ENCODE measurements at regions not wholly inside any gene's neighbourhood (a gene's known extent, or its start where the extent isn't known, plus 50 kb on each side); places are given as distances from the start of the nearest gene placed in this dataset.

GRCh38 chr3:135752851-135753250 is 212.7 kb upstream of the PPP2R3A start:
- no peak overlapping the region for H3K4me3 ChIP-seq (ENCODE audit: low read depth, low read length)
- no peak for DNase-seq (ENCODE audit: low read depth)
- TF ChIP-seq CTCF (conservative IDR thresholded peaks at IDR 0.05; ENCODE audit: low read depth, low read length), result no peak

- TF ChIP-seq CTCF (conservative IDR thresholded peaks at IDR 0.05; ENCODE audit: low read depth, low read length), result no peak
- H3K4me3 ChIP-seq (ENCODE audit: low read depth, low read length), result no peak overlapping the region
- DNase-seq (ENCODE audit: low read depth), result no peak
Observed at GRCh38 chr3:135753506-135753905, 212.0 kb upstream of the PPP2R3A start.

GRCh38 chr3:135755330-135756105 is 210.0 kb upstream of the PPP2R3A start:
- H3K4me3 ChIP-seq (ENCODE audit: low read depth, low read length), result no peak overlapping the region
- DNase-seq (ENCODE audit: low read depth), result no peak
- TF ChIP-seq CTCF (conservative IDR thresholded peaks at IDR 0.05; ENCODE audit: low read depth, low read length), result no peak

GRCh38 chr3:135756106-135756668 is 209.3 kb upstream of the PPP2R3A start:
- TF ChIP-seq CTCF (conservative IDR thresholded peaks at IDR 0.05; ENCODE audit: low read depth, low read length), result no peak
- H3K4me3 ChIP-seq (ENCODE audit: low read depth, low read length), result no peak overlapping the region
- DNase-seq (ENCODE audit: low read depth), result no peak

- no peak overlapping the region for H3K4me3 ChIP-seq (ENCODE audit: low read depth, low read length)
- no peak for TF ChIP-seq CTCF (conservative IDR thresholded peaks at IDR 0.05; ENCODE audit: low read depth, low read length)
- DNase-seq (ENCODE audit: low read depth), result no peak
Observed at GRCh38 chr3:135757421-135757820, 208.1 kb upstream of the PPP2R3A start.

GRCh38 chr3:135758961-135759360 is 206.6 kb upstream of the PPP2R3A start:
- no peak for TF ChIP-seq CTCF (conservative IDR thresholded peaks at IDR 0.05; ENCODE audit: low read depth, low read length)
- no peak overlapping the region for H3K4me3 ChIP-seq (ENCODE audit: low read depth, low read length)
- DNase-seq (ENCODE audit: low read depth), result no peak

GRCh38 chr3:135759651-135760050 is 205.9 kb upstream of the PPP2R3A start:
- no peak for DNase-seq (ENCODE audit: low read depth)
- no peak overlapping the region for H3K4me3 ChIP-seq (ENCODE audit: low read depth, low read length)
- TF ChIP-seq CTCF (conservative IDR thresholded peaks at IDR 0.05; ENCODE audit: low read depth, low read length), result no peak
